Ishikawa (cell line): ENCODE measurements at regions not wholly inside any gene's neighbourhood (a gene's known extent, or its start where the extent isn't known, plus 50 kb on each side); places are given as distances from the start of the nearest gene placed in this dataset.
"Not testable (repeated sequence)": the region's sequence is repeated elsewhere in the genome, so short reads cannot be mapped to it uniquely, and the experiment has no call there.

Experiments
- CEBPB ChIP-seq: IDR thresholded peaks from 2 replicates; pipeline ENCODE4 v1.6.1; 2012
- CREB1 ChIP-seq: IDR thresholded peaks from 2 replicates; pipeline ENCODE4 v1.6.1; 2012; ENCODE audit warnings: low read depth
- EP300 ChIP-seq: IDR thresholded peaks from 2 replicates; pipeline ENCODE4 v1.6.1; 2012; ENCODE audit warnings: borderline replicate concordance
- FOXM1 ChIP-seq: IDR thresholded peaks from 2 replicates; pipeline ENCODE4 v1.6.1; 2012; ENCODE audit warnings: low read depth, borderline replicate concordance
- RAD21 ChIP-seq: IDR thresholded peaks from 2 replicates; pipeline ENCODE4 v1.6.1; 2012; ENCODE audit warnings: low read depth
- TAF1 ChIP-seq: IDR thresholded peaks from 2 replicates; pipeline ENCODE4 v1.6.1; 2012; ENCODE audit warnings: low read depth, mild to moderate bottlenecking
- TF ChIP-seq, protein P1 (sequence below): IDR thresholded peaks from 2 replicates; pipeline ENCODE4 v1.6.1; 2012; ENCODE audit warnings: low read depth, mild to moderate bottlenecking

DNA sequence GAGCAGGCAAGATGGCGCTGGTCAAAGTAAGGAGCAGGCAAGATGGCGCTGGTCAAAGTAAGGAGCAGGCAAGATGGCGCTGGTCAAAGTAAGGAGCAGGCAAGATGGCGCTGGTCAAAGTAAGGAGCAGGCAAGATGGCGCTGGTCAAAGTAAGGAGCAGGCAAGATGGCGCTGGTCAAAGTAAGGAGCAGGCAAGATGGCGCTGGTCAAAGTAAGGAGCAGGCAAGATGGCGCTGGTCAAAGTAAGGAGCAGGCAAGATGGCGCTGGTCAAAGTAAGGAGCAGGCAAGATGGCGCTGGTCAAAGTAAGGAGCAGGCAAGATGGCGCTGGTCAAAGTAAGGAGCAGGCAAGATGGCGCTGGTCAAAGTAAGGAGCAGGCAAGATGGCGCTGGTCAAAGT lies 382.7 kb downstream of the GLRX3 start:
- not testable (repeated sequence) for TF ChIP-seq EP300, TAF1, RAD21, FOXM1, CREB1, CEBPB
- TF ChIP-seq, protein P1, sequence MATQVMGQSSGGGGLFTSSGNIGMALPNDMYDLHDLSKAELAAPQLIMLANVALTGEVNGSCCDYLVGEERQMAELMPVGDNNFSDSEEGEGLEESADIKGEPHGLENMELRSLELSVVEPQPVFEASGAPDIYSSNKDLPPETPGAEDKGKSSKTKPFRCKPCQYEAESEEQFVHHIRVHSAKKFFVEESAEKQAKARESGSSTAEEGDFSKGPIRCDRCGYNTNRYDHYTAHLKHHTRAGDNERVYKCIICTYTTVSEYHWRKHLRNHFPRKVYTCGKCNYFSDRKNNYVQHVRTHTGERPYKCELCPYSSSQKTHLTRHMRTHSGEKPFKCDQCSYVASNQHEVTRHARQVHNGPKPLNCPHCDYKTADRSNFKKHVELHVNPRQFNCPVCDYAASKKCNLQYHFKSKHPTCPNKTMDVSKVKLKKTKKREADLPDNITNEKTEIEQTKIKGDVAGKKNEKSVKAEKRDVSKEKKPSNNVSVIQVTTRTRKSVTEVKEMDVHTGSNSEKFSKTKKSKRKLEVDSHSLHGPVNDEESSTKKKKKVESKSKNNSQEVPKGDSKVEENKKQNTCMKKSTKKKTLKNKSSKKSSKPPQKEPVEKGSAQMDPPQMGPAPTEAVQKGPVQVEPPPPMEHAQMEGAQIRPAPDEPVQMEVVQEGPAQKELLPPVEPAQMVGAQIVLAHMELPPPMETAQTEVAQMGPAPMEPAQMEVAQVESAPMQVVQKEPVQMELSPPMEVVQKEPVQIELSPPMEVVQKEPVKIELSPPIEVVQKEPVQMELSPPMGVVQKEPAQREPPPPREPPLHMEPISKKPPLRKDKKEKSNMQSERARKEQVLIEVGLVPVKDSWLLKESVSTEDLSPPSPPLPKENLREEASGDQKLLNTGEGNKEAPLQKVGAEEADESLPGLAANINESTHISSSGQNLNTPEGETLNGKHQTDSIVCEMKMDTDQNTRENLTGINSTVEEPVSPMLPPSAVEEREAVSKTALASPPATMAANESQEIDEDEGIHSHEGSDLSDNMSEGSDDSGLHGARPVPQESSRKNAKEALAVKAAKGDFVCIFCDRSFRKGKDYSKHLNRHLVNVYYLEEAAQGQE: not testable (repeated sequence)
